ENCODE measurements at regions not wholly inside any gene's neighbourhood (a gene's known extent, or its start where the extent isn't known, plus 50 kb on each side); places are given as distances from the start of the nearest gene placed in this dataset.

DNA sequence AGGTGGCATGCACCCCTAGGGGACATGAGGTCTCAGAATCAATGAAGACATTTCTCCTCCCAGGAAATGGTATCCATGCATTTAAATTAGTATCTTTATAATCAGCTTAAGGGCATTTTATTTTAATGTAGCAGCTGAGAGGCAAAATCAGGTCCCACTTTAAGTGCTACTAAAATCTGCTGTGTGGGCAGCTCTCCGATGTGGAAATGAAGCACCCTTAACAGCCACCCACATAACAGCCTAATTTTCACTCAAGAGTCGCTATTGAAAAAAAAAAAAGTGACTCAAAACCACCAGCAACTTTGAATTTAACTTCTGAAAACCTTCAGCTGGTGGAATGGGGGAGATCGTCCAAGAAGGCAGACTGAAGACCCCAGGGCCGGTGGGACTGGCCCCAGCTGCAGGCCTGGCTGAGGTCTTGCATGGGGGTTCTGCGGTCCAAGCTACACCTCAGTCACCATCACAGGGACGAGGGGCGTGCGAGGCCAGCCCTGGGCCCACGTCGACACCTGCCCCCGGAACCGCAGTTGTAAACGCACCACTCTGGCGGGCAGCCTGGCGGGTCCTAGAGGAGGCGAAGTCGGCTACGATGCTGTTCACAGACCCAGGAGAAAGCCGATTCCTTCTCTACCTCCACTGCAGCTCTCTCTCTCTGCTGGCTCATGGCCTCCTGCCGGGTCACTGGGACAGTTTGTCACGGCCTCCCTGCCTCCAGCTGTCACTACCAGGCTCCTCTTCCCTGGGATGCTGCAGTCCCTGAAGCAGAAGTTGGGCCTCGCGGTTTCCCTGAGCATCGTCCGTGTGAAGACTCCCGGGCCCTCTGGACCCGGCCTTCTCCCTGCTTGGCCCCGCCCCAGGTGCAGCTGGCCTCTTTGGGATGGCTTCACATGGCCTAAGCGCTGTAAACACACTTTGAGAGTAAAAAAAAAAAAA, 111.9 kb downstream of the KCNF1 start:
- no peaks in the 10 kb centered on the region for H3K9me1 ChIP-seq (replicated peaks; ENCODE audit: control insufficient read depth, extremely low read depth, insufficient read depth, low read length)
- dilution Hi-C loops (cut with MboI; ENCODE audit: extremely low pct_ligation_motif_present, low sequenced_read_pairs): no loop called here
- BruUV-seq (replicated peaks): no TSS peak
- H3K4me2 ChIP-seq (ENCODE audit: insufficient read depth, low read length): no peak overlapping the region
- POLR2A ChIA-PET: no interaction called here
- H3K36me3 ChIP-seq (ENCODE audit: control insufficient read depth in 2 of 2, extremely low read depth in 1 of 2, insufficient read depth in 2 of 2, low read length in 2 of 2): no peaks in the 10 kb centered on the region
- CTCF ChIA-PET: interaction anchor here (1.2 kb wide), 1 partner anchor 12 kb away, joined by 3 read pairs; no protein-coding TSS in a partner anchor
- H3K27ac ChIP-seq (ENCODE audit: insufficient read depth, low read depth, low read length): no peak overlapping the region
- intact Hi-C loops (cut with micrococcal nuclease): no loop called here
- H3K27me3 ChIP-seq (ENCODE audit: control insufficient read depth in 2 of 2, insufficient read depth in 2 of 2, low read length in 2 of 2): no peaks in the 10 kb centered on the region
- H3K4me3 ChIP-seq (replicated peaks in 1 of 3; ENCODE audit: insufficient read depth in 1 of 3, low read depth in 1 of 3, low read length in 3 of 3): no peak overlapping the region
- H3K9ac ChIP-seq (replicated peaks; ENCODE audit: extremely low read depth, insufficient read depth, low read length): no peak overlapping the region
- DNase-seq (ENCODE audit: low read depth, low spot score) (no peak), FAIRE-seq (no peak)
- no peak overlapping the region for H2AFZ ChIP-seq (ENCODE audit: low read depth, low read length)
- TF ChIP-seq POLR2A (IDR thresholded peaks at IDR 0.05; ENCODE audit: low read depth, low read length) (no peak), POLR2AphosphoS5 (IDR thresholded peaks at IDR 0.05; ENCODE audit: insufficient read depth, low read depth, low read length) (no peak), JUN (IDR thresholded peaks at IDR 0.05; ENCODE audit: borderline replicate concordance, insufficient read depth, insufficient read length, low read depth) (no peak), MYC (IDR thresholded peaks at IDR 0.05; ENCODE audit: low read depth, low read length) (no peak), EZH2 (IDR thresholded peaks at IDR 0.05; ENCODE audit: borderline replicate concordance, low read depth, low read length, severe bottlenecking) (no peak), MAX (IDR thresholded peaks at IDR 0.05; ENCODE audit: insufficient read depth, insufficient read length) (no peak), FOS (IDR thresholded peaks at IDR 0.05; ENCODE audit: borderline replicate concordance, insufficient read depth, low read length) (no peak), GATA2 (IDR thresholded peaks at IDR 0.05; ENCODE audit: insufficient read depth, insufficient read length, low read depth, low read length) (no peak)
- TF ChIP-seq, protein P1, sequence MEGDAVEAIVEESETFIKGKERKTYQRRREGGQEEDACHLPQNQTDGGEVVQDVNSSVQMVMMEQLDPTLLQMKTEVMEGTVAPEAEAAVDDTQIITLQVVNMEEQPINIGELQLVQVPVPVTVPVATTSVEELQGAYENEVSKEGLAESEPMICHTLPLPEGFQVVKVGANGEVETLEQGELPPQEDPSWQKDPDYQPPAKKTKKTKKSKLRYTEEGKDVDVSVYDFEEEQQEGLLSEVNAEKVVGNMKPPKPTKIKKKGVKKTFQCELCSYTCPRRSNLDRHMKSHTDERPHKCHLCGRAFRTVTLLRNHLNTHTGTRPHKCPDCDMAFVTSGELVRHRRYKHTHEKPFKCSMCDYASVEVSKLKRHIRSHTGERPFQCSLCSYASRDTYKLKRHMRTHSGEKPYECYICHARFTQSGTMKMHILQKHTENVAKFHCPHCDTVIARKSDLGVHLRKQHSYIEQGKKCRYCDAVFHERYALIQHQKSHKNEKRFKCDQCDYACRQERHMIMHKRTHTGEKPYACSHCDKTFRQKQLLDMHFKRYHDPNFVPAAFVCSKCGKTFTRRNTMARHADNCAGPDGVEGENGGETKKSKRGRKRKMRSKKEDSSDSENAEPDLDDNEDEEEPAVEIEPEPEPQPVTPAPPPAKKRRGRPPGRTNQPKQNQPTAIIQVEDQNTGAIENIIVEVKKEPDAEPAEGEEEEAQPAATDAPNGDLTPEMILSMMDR (IDR thresholded peaks at IDR 0.05; ENCODE audit: extremely low read depth in 1 of 2, insufficient read depth in 1 of 2, low read depth in 1 of 2, low read length in 2 of 2): no peak
- no peaks in the 10 kb centered on the region for H3K79me2 ChIP-seq (ENCODE audit: control insufficient read depth, insufficient read depth, low read length)
- H4K20me1 ChIP-seq (replicated peaks; ENCODE audit: control insufficient read depth, extremely low read depth, insufficient read depth, low read length): no peaks in the 10 kb centered on the region
- no peaks in the 10 kb centered on the region for H3K9me3 ChIP-seq (replicated peaks; ENCODE audit: control insufficient read depth, insufficient read depth, low read length)
- no peaks in the 10 kb centered on the region for H3K4me1 ChIP-seq (ENCODE audit: control insufficient read depth, extremely low read depth, insufficient read depth, low read length)
